Nephron progenitor cell (in vitro differentiated cells): ENCODE measurements at regions not wholly inside any gene's neighbourhood (a gene's known extent, or its start where the extent isn't known, plus 50 kb on each side); places are given as distances from the start of the nearest gene placed in this dataset.
A peak's percentile ranks its signal among the peaks of the same experiment; 100 is the strongest.

ENCODE experiments used
- DNase-seq: peaks from one replicate; pipeline ENCODE4 v3.0.0; 2021
- H3K27ac Mint-ChIP-seq: 2 replicates; pipeline ENCODE4 v1.8.0; 2021; ENCODE audit warnings: mild to moderate bottlenecking, moderate library complexity, mixed read lengths
- H3K27me3 Mint-ChIP-seq: 2 replicates; pipeline ENCODE4 v1.8.0; 2021; ENCODE audit warnings: mild to moderate bottlenecking, low read depth, mixed read lengths; ENCODE audit not compliant: poor library complexity
- H3K36me3 Mint-ChIP-seq: 2 replicates; pipeline ENCODE4 v1.8.0; 2021; ENCODE audit warnings: low read depth, mixed read lengths
- H3K4me1 Mint-ChIP-seq: 2 replicates; pipeline ENCODE4 v1.8.0; 2021; ENCODE audit warnings: mixed read lengths
- H3K4me3 Mint-ChIP-seq: 2 replicates; pipeline ENCODE4 v1.8.0; 2021; ENCODE audit warnings: mild to moderate bottlenecking, moderate library complexity, mixed read lengths
- H3K9me3 Mint-ChIP-seq: 2 replicates; pipeline ENCODE4 v1.8.0; 2021; ENCODE audit warnings: mild to moderate bottlenecking, moderate library complexity, mixed read lengths
- CTCF ChIP-seq: fragments of 200-600 bp; sonication (generic); IDR thresholded peaks from 2 replicates; pipeline ENCODE4 v1.5.0; 2021; ENCODE audit warnings: antibody characterized with exemption

- TF ChIP-seq CTCF = no peak
- no peak overlapping the region for H3K27ac Mint-ChIP-seq
- no peaks in the 10 kb centered on the region for H3K36me3 Mint-ChIP-seq
- H3K4me1 Mint-ChIP-seq = peaks cover 1% of the 10 kb centered on the region
- H3K9me3 Mint-ChIP-seq = peaks cover 6% of the 10 kb centered on the region
- DNase-seq = no peak
- H3K4me3 Mint-ChIP-seq = no peak overlapping the region
- H3K27me3 Mint-ChIP-seq = peaks cover 2% of the 10 kb centered on the region
Observed at GRCh38 chr2:122815120-122815519, 1059.7 kb downstream of the TSN start.

- TF ChIP-seq CTCF = no peak
- Mint-ChIP-seq H3K4me1 (peaks cover 5% of the 10 kb centered on the region), H3K36me3 (no peaks in the 10 kb centered on the region), H3K4me3 (no peak overlapping the region), H3K9me3 (peaks cover 2% of the 10 kb centered on the region), H3K27ac (no peak overlapping the region), H3K27me3 (no peaks in the 10 kb centered on the region)
- DNase-seq = no peak
Observed at GRCh38 chr2:122816803-122817202, 1061.4 kb downstream of the TSN start.

GRCh38 chr2:122822319-122822718 lies 1066.9 kb downstream of the TSN start:
- Mint-ChIP-seq H3K9me3 (no peaks in the 10 kb centered on the region), H3K27me3 (no peaks in the 10 kb centered on the region), H3K27ac (peak overlapping the region; percentile 13), H3K4me3 (no peak overlapping the region), H3K4me1 (peaks cover 19% of the 10 kb centered on the region), H3K36me3 (no peaks in the 10 kb centered on the region)
- no peak for DNase-seq
- TF ChIP-seq CTCF = no peak

- no peaks in the 10 kb centered on the region for H3K27me3 Mint-ChIP-seq
Observed at GRCh38 chr2:122830157-122830556, 1074.7 kb downstream of the TSN start.

GRCh38 chr2:122831649-122832048 lies 1076.2 kb downstream of the TSN start:
- Mint-ChIP-seq H3K27me3 (no peaks in the 10 kb centered on the region), H3K27ac (no peak overlapping the region), H3K36me3 (no peaks in the 10 kb centered on the region), H3K4me1 (no peaks in the 10 kb centered on the region), H3K4me3 (no peak overlapping the region), H3K9me3 (no peaks in the 10 kb centered on the region)
- no peak for TF ChIP-seq CTCF
- no peak for DNase-seq

More at GRCh38 chr2:122830157-122830556, 1074.7 kb downstream of the TSN start:
- no peaks in the 10 kb centered on the region for H3K4me1 Mint-ChIP-seq
- no peak overlapping the region for H3K27ac Mint-ChIP-seq
- H3K9me3 Mint-ChIP-seq = no peaks in the 10 kb centered on the region
- no peaks in the 10 kb centered on the region for H3K36me3 Mint-ChIP-seq
- DNase-seq = no peak
- no peak overlapping the region for H3K4me3 Mint-ChIP-seq
- no peak for TF ChIP-seq CTCF

GRCh38 chr2:122843503-122843902 lies 1088.1 kb downstream of the TSN start:
- H3K4me3 Mint-ChIP-seq = no peak overlapping the region
- no peaks in the 10 kb centered on the region for H3K36me3 Mint-ChIP-seq
- H3K27ac Mint-ChIP-seq = no peak overlapping the region
- H3K4me1 Mint-ChIP-seq = no peaks in the 10 kb centered on the region
- no peaks in the 10 kb centered on the region for H3K9me3 Mint-ChIP-seq
- no peaks in the 10 kb centered on the region for H3K27me3 Mint-ChIP-seq
- no peak for TF ChIP-seq CTCF
- DNase-seq = no peak
